K562 (cell line): ENCODE measurements at regions not wholly inside any gene's neighbourhood (a gene's known extent, or its start where the extent isn't known, plus 50 kb on each side); places are given as distances from the start of the nearest gene placed in this dataset.

Experiments used
- FOXM1 ChIP-seq, 2 experiments: fragments of 450-650 bp in 1 of 2; sonication (generic) in 1 of 2; formaldehyde crosslinking in 1 of 2; IDR thresholded peaks; 2 replicates each; pipeline versions ENCODE4 v1.6.1 to v1.9.0; 2017 to 2022; ENCODE audit warnings: low read depth in 2 of 2, mild to moderate bottlenecking in 2 of 2, missing genetic modification reagents in 1 of 2, moderate library complexity in 1 of 2
- MXI1 ChIP-seq: IDR thresholded peaks from 2 replicates; pipeline ENCODE4 v1.6.1; 2011; ENCODE audit warnings: low read depth, mild to moderate bottlenecking, improper control_type of control experiment, low read length

DNA sequence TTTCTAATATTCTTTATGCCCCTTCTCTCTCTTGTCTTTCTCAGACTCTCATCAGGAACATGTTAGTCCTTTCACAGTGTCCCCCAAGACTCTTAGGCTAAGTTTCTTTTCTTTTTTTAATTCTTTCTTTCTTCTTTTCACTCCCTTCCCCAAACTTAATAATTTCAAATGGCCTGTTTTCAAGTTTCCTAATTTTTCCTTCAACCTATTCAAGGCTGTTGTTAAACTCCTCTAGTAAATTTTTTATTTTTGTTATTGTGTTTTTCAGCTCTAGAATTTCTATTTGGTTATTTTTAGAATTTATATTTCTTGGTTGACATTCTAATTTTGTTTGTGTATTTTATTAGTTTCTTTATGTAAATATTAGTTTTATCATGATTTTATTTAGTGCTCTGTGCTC lies 236.6 kb upstream of the GYPC start:
- no peak for TF ChIP-seq MXI1
- no peak for TF ChIP-seq FOXM1 (IDR thresholded peaks at IDR 0.05; ENCODE audit: low read depth)
- no peak for TF ChIP-seq FOXM1 (CRISPR knock-in tag; IDR thresholded peaks at IDR 0.05; ENCODE audit: low read depth)
